ENCODE measurements at regions not wholly inside any gene's neighbourhood (a gene's known extent, or its start where the extent isn't known, plus 50 kb on each side); places are given as distances from the start of the nearest gene placed in this dataset.

- no peak for DNase-seq (ENCODE audit: low read depth in 2 of 2, low spot score in 1 of 2)
These were observed 84.8 kb upstream of the KITLG start for GRCh38 chr12:88665071-88665470.

GRCh38 chr12:88662961-88663360 lies 82.7 kb upstream of the KITLG start:
- DNase-seq (ENCODE audit: low read depth in 2 of 2, low spot score in 1 of 2) = no peak

- DNase-seq (ENCODE audit: low read depth in 2 of 2, low spot score in 1 of 2) = no peak
These were observed 81.8 kb upstream of the KITLG start for GRCh38 chr12:88662093-88662492.

- no peak for DNase-seq (ENCODE audit: low read depth in 2 of 2, low spot score in 1 of 2)
These were observed 77.7 kb upstream of the KITLG start for GRCh38 chr12:88658009-88658408.

- DNase-seq (ENCODE audit: low read depth in 2 of 2, low spot score in 1 of 2) = no peak
These were observed 70.4 kb upstream of the KITLG start for GRCh38 chr12:88650715-88651114.

GRCh38 chr12:88648625-88649024 lies 68.4 kb upstream of the KITLG start:
- no peak for DNase-seq (ENCODE audit: low read depth in 2 of 2, low spot score in 1 of 2)

GRCh38 chr12:88646824-88647223 lies 66.6 kb upstream of the KITLG start:
- no peak for DNase-seq (ENCODE audit: low read depth in 2 of 2, low spot score in 1 of 2)

GRCh38 chr12:88645816-88646215 lies 65.5 kb upstream of the KITLG start:
- no peak for DNase-seq (ENCODE audit: low read depth in 2 of 2, low spot score in 1 of 2)

- no peak for DNase-seq (ENCODE audit: low read depth in 2 of 2, low spot score in 1 of 2)
These were observed 64.9 kb upstream of the KITLG start for GRCh38 chr12:88644946-88645702.

GRCh38 chr12:88643685-88644084 lies 63.4 kb upstream of the KITLG start:
- DNase-seq (ENCODE audit: low read depth in 2 of 2, low spot score in 1 of 2) = no peak

- DNase-seq (ENCODE audit: low read depth in 2 of 2, low spot score in 1 of 2) = no peak
These were observed 62.6 kb upstream of the KITLG start for GRCh38 chr12:88642675-88643431.

- DNase-seq (ENCODE audit: low read depth in 2 of 2, low spot score in 1 of 2) = no peak
These were observed 58.9 kb upstream of the KITLG start for GRCh38 chr12:88638966-88639760.

GRCh38 chr12:88638388-88638787 lies 58.1 kb upstream of the KITLG start:
- DNase-seq (ENCODE audit: low read depth in 2 of 2, low spot score in 1 of 2) = no peak

- DNase-seq (ENCODE audit: low read depth in 2 of 2, low spot score in 1 of 2) = no peak
These were observed 53.7 kb upstream of the KITLG start for GRCh38 chr12:88634008-88634407.

GRCh38 chr12:88633312-88633711 lies 53.0 kb upstream of the KITLG start:
- DNase-seq (ENCODE audit: low read depth in 2 of 2, low spot score in 1 of 2) = no peak

- DNase-seq (ENCODE audit: low read depth in 2 of 2, low spot score in 1 of 2) = no peak
These were observed 50.3 kb upstream of the KITLG start for GRCh38 chr12:88630561-88630960.
